ENCODE measurements at regions not wholly inside any gene's neighbourhood (a gene's known extent, or its start where the extent isn't known, plus 50 kb on each side); places are given as distances from the start of the nearest gene placed in this dataset.

DNA sequence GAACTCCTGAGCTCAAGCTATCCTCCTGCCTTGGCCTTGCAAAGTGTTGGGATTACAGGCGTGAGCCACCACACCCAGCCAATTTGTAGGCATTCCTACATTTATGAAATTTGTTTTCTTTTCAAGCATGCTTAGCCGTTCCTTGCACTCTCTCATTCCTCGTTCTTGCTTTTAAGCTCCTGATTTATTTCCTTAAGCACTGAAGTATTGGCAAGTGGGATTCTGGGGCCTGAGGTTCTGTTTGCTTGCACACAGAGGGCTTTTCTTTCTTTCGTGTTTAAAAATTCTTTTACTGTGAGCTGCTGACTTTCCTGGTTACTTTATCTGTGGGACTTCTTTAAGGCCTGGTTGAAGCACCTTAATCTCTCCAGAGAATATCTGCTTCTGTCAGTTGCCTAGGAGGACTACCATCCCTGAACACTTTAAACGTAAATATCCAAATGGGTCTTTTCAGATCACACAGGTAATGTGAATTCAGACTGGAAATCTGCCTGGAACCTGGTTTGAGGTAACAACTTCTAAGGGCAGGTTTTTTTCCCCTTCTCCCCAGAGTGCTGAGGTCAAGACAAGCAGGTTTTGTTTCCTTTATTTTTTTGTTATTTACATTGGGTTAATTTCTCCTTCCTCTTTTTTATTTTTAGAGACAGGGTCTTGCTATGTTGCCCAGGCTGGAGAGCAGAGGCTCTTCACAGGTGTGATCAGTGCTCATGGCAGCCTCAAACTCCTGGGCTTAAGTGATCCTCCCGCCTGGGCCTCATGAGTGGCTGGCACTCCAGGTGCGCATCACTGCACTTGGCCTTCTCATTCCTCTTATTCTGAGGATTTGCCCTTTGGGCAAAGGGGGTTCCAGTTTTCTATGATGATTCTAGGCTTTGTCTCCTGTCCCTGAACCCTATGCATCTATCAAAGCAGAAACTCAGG lies 102.9 kb downstream of the PFKFB3 start:
- no peak for DNase-seq

DNA sequence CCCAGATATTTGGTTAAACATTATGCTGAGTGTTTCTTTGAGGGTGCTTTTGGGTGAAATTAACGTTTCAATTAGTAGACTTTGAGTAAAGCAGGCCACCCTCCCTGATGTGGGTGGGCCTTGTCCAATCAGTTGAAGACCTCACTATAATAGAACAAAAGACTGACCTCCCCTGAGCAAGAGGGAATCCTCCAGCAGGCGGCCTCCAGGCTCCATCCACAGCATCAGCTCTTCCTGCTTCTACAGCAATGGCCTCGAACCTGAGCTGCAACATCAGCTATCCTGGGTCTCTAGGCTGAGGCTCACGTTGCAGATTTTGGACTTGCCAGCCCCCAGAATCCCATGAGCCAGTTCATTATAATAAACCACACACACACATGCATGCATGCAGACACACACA lies 104.2 kb downstream of the PFKFB3 start:
- DNase-seq = no peak

DNA sequence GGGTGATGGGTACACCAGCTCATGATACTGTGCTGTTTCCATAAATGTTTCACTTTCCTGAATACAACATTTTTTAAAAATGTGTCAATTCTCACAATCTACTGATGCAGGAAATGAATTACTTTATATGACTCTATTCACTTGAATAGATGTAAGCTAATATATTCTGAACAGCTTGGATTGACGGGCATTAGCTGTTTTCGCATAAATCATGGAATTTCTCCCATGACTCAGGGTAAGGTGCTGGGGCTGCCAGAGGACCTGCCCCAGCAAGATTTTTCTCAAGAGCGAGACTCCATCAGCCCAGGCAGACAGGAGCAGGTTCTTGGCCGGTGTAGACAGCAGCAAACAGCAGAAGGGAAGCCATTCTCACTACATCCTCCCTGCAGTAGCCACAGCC lies 107.1 kb downstream of the PFKFB3 start:
- no peak for DNase-seq

- DNase-seq = no peak
These were observed 108.2 kb downstream of the PFKFB3 start for GRCh38 chr10:6310977-6311376.

DNA sequence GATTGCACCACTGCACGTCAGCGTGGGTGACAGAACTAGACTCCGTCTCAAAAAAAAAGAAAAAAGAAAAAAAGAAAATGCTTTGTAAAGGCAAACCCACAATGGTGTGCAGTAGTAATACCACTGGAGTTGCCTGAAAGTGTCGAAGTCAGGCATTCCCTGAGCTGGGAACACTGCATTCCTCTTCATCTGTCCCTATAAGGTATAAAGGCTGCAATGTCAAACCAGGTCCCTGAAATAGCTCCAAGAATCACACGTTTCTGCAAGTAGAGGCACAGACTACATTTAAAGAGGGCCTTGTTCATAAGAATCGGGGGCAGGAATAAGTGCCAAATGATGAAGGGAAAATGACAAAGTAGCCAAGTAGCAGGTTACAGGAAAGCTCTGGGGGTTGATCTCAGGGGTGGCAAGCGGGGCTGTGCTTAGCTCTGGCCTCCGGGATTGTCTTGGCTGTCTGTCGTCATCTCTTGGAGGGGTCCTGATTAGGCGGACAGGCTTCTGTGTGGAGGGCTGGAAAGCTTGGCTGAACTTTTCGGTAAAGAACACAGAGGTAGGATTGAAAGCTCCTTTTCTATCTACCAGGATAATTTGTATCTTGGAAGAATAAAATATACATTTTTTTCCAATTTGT lies 109.1 kb downstream of the PFKFB3 start:
- no peak for DNase-seq

GRCh38 chr10:6312636-6313035 lies 109.9 kb downstream of the PFKFB3 start:
- DNase-seq = no peak

- no peak for DNase-seq
These were observed 110.6 kb downstream of the PFKFB3 start for GRCh38 chr10:6313111-6313895.

DNA sequence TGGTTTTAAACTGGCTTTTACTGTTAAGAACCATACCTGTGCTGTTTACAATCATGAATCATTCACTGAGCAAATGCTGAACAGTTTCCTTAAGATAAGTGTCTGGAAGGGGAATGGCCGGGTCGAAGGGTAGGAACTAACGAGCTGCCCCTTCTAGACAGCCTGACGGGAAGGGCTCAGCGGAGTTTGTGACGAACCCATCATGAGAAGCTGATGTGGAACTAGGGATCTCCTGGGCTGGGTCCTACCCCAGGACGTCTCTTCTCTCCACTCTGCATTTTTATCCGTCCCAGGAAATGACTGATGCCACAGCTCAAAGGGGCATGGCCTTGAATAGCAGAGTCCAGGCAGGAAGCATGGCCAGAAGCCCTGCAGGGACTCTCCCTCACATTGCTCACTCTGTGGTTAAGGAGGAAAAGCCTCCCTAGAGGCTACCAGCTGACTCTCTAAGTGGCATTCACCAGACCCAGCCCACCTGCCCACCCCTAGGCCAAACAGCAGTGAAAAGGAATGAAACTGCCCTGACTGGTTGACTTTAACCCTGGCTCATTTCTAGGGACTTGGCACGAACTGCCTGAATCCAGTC lies 112.0 kb downstream of the PFKFB3 start:
- DNase-seq = no peak

DNA sequence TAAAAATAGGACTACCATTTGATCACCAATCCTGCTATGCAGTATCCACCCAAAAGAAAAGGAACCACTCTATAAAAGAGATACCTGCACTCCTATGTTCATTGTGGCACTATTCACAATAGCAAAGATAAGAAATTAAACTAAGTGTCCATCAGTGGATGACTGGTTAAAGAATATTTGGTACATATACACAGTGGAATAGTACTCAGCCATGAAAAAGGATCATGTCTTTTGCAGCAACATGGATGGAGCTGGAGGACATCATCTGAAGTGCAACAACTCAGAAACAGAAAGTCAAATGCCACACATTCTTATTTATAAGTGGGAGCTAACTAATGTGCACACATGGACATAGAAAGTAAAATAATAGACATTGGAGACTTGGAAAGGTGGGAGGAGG lies 116.4 kb downstream of the PFKFB3 start:
- DNase-seq = no peak

DNA sequence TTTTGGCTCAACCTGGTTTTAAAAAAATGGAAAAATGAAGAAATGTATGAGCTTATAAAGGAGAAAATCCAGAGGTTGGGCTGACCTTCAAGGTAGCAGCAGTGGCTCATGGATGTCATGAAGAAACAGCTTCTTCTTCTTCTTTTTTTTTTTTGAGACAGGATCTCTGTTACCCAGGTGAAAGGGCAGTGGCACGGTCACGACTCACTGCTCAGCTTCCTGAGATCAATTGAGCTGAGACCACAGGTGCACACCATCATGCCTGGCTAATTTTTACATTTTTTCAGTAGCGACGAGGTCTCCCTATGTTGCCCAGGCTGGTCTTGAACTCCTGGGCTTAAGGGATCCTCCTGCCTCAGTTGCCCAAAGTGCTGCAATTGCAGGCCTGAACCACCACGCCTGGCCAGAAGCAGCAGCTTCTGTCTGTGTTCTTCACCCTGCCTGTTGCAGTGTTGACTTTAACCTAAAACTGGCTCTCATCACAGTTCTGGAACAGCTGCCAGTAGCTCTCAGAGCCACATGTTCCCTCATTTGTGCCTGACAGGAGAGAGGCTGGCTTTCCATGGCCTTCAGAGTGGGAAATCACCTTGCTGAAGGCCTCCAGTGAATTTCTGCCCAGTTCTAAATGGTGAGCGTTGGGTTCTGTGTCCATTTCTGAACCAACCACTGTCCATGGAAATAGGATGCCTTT lies 117.7 kb downstream of the PFKFB3 start:
- no peak for DNase-seq

DNA sequence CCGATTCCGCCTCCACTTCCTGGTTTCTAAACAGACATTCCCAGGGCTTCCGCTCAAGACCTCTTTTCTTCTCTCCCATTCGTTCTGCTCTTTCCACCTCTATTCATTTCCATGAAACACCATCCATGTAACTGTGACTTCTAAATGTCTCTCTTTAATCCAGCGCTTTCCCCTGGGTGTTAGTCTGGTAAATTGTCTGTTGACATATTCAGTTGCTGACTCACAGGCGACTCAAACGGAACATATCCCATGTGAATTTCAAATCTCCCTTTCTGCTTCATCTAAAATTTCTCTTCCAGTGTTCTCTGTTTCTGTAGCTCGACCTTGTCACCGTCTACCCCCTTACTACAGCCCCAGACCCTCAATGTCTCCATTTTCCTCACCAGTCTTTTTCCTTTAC lies 119.1 kb downstream of the PFKFB3 start:
- no peak for DNase-seq

GRCh38 chr10:6322805-6323204 lies 120.1 kb downstream of the PFKFB3 start:
- DNase-seq = no peak

DNA sequence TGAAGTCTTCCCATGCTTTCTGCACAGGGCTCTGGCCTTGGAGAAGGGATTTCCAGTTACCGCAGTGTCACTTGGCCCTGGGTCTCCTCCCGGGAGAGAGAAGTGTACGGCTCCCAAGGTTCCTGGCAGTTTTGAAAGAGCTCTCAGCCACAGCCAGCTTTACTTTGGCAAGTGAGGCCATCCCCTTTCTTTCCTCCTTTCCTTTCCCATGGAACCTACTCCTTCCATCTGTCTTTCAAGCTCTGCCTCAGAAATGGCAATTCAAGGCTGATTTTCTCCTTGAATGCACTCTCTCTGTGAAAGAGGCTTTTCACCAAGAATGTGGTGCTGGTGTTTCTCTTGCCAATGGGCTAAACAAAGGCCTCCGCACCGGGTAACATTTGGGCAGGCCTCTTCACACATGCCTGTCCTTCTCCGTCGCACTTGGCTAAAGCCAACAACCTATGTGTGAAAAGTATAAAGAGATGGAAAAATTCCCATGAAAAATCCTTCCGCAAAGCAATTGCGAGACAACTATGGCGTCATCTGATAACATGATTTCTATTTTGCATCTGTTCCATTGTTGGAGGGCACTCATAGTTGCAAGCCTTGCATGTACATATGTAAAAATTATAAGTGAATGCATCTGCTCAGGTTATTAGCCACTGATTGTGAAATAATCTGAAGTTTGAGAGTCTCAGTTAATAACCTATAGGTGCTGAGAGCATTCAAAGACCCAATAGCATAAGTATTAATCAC lies 125.4 kb downstream of the PFKFB3 start:
- DNase-seq = no peak

DNA sequence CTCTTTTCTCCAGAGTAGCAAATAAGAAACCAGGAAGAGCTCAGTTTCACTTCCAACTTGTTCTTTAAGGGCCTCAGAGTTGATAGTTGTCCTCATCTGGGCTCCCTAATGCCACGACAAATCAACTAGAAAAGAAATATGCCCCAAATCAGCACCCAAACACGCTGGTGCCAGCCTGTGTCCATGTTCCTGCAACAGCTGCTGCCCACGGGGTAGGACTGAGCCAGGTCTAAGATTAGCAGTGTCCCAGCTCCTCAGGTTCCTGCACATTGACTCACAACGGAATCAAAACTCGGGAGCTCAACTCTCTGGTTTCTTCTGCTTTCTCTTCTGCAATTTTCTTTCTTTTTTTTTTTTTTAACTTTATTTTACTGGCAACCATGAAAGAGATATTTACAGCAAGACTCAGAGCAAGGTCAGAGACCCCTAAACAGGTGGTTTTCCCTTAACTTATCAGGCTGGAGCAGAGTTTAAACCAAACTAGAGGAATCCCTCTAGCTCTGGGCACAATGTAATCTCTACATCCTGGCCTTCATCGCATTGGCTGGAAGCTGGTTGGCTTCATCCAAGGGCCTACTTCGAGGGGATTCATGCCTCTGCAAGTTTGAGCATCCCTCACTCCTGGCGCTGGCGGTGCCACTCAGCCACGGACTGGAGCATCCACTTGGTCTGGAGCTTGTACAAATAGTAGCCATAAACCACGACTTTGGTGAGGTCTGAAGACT lies 126.1 kb downstream of the PFKFB3 start:
- no peak for DNase-seq

DNA sequence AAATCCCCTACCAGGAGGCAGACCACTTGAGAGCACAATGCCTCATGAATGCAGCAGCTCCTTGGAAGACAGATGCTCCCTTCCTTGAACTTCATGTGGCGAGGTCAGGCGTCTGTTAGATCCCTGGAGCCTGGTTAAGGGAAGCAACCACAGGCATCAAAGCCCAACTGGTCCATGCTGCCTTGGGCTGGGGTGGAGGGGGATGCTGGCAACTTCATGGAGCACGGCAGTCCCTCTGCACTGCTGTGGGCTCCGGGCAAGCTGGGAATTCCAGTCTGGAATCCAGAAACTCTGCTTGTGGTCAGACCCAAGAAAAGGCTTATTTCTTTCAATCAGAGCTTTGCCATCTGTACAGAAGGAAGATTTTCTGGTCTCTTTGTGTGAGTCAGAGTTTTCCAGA lies 130.4 kb downstream of the PFKFB3 start:
- DNase-seq = no peak

DNA sequence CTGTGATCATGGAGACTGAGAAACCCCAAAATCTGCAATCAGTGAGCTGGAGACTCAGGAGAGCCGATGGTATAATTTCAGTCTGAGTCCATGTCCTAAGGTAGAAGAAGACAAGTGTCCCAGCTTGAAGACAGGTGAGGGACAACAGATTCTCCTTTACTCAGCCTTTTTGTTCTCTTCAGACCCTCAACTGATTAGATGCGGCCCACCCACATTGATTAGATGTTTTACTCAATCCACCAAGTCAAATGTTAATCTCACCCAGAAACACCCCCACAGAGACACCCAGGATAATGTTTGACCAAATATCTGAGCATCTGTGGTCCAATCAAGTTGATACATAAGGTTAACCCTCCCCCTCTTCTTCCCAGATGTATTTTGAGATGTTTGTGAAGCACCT lies 131.2 kb downstream of the PFKFB3 start:
- DNase-seq = no peak

DNA sequence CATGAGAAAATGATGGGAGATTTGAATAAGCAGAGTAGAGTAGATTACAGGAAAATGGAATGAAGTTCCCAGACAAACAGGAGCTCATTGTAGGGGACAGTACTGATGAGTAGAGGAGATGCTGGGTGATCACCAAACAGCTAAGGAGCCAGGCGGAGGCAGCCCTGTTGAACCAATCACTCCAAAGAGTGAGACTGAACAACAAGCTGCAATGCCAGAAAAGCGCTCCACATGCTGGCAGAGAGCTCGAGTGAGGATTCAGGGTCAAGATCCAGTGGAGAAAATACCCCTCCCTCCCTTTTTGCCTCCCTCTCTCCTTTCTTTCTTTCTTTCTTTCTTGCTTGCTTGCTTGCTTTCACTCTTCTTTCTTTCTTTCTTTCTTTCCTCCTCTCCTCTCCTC lies 133.3 kb downstream of the PFKFB3 start:
- DNase-seq = no peak

GRCh38 chr10:6337382-6337781 lies 134.7 kb downstream of the PFKFB3 start:
- DNase-seq = no peak

DNA sequence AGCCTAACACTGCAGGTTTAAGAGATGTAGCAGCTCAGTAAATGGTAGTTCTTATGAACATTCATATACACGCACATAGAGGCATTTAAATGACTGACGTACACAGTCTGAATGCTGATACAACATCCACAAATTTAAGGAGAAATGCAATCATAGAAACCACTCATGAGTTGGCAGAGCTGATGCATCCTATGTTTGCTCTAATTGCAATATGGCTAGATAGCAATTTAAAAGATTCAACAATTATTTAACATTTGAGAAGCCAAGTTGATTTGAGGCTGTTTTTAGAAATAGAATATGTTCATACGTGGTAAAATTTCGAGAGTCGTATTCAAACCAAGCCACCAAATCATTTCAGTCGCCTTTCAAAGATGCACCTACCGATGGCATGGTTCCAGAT lies 135.6 kb downstream of the PFKFB3 start:
- DNase-seq = no peak

DNA sequence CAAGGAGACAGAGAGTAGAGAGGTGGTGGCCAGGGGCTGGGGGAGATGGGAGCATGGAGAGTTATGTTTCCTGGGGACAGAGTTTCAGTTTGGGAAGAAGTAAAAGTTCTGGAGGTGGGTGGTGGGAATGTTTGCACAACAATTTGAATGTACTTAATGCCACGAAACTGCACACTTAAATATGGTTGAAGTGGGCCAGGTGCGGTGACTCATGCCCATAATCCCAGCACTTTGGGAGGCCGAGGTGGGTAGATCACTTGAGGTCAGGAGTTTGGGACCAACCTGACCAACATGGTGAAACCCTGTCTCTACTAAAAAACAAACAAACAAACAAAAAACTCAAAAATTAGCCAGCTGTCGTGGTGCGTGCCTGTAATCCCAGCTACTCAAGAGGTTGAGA lies 137.2 kb downstream of the PFKFB3 start:
- DNase-seq = no peak

DNA sequence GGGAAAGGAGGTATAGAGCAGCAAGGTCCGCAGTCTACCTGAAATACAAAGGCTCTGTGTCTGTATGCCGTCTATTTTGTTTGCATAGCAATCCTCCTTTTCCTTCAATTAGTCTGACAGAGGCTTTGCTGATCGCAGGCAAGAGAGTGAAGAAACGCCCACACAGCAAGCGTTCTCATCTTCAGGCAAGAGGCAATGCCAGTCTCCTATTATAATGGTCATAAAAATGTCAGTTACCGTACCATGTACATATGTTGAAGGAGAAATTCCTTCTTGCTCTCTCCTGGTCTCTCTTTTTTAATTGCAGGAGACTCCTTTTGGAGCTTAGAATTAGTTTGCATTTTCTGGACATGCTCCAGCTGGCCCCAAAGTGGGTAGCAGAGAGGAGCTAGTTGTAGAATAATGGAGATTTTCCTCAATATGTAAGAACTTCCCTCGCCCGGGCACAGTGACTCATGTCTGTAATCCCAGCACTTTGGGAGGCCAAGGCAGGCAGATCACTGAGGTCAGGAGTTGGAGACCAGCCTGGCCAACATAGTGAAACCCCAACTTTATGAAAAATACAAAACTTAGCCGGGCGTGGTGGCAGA lies 139.5 kb downstream of the PFKFB3 start:
- no peak for DNase-seq
